Stimulated activated CD4-positive, alpha-beta T cell treated with anti-CD3 and anti-CD28 coated beads, Interleukin-12 subunit alpha, Interleukin-12 subunit beta, amount 100 ng/mL, for 48 hours (primary cell): ENCODE measurements at regions not wholly inside any gene's neighbourhood (a gene's known extent, or its start where the extent isn't known, plus 50 kb on each side); places are given as distances from the start of the nearest gene placed in this dataset.
A peak's percentile ranks its signal among the peaks of the same experiment; 100 is the strongest.
"Not testable (repeated sequence)": the region's sequence is repeated elsewhere in the genome, so short reads cannot be mapped to it uniquely, and the experiment has no call there.

Experiments
- DNase-seq, 3 donors: peaks; one replicate each; pipeline ENCODE4 v3.0.0-alpha.2; 2020; ENCODE audit warnings: low read depth in 2 of 3, low spot score in 1 of 3

- no peak for DNase-seq
These were observed 304.0 kb downstream of the TDRD3 start for GRCh38 chr13:60700994-60701393.

- no peak for DNase-seq
These were observed 302.6 kb downstream of the TDRD3 start for GRCh38 chr13:60699636-60700035.

- no peak for DNase-seq
These were observed 299.6 kb downstream of the TDRD3 start for GRCh38 chr13:60696602-60697001.

GRCh38 chr13:60691268-60691667 is 294.2 kb downstream of the TDRD3 start:
- no peak for DNase-seq

- DNase-seq, result no peak
These were observed 293.6 kb downstream of the TDRD3 start for GRCh38 chr13:60690604-60691003.

GRCh38 chr13:60689571-60689970 is 292.6 kb downstream of the TDRD3 start:
- no peak for DNase-seq

GRCh38 chr13:60689076-60689475 is 292.1 kb downstream of the TDRD3 start:
- DNase-seq, result no peak

- DNase-seq, result no peak
These were observed 283.1 kb downstream of the TDRD3 start for GRCh38 chr13:60679928-60680694.

- no peak for DNase-seq
These were observed 282.1 kb downstream of the TDRD3 start for GRCh38 chr13:60679131-60679530.

- DNase-seq, result no peak
These were observed 274.4 kb downstream of the TDRD3 start for GRCh38 chr13:60671386-60671785.

GRCh38 chr13:60663788-60664187 is 266.8 kb downstream of the TDRD3 start:
- no peak for DNase-seq

GRCh38 chr13:60662595-60662994 is 265.6 kb downstream of the TDRD3 start:
- DNase-seq, result no peak

- no peak for DNase-seq
These were observed 264.5 kb downstream of the TDRD3 start for GRCh38 chr13:60661521-60661920.

- not testable (repeated sequence) for DNase-seq
These were observed 260.6 kb downstream of the TDRD3 start for GRCh38 chr13:60657586-60657985.

GRCh38 chr13:60655256-60655655 is 258.2 kb downstream of the TDRD3 start:
- no peak for DNase-seq

GRCh38 chr13:60654415-60654814 is 257.4 kb downstream of the TDRD3 start:
- DNase-seq, result no peak

GRCh38 chr13:60647547-60647946 is 250.5 kb downstream of the TDRD3 start:
- DNase-seq, result no peak

- no peak for DNase-seq
These were observed 249.6 kb downstream of the TDRD3 start for GRCh38 chr13:60646620-60647019.

- DNase-seq, result no peak
These were observed 248.7 kb downstream of the TDRD3 start for GRCh38 chr13:60645676-60646075.

- DNase-seq, result no peak
These were observed 245.5 kb downstream of the TDRD3 start for GRCh38 chr13:60642552-60642951.

- no peak for DNase-seq
These were observed 232.1 kb downstream of the TDRD3 start for GRCh38 chr13:60629158-60629557.

- peak in 2 of 3 donors; percentile 1 for DNase-seq
These were observed 230.2 kb downstream of the TDRD3 start for GRCh38 chr13:60627071-60627686.
